Endothelial cell of umbilical vein (primary cell): ENCODE measurements at regions not wholly inside any gene's neighbourhood (a gene's known extent, or its start where the extent isn't known, plus 50 kb on each side); places are given as distances from the start of the nearest gene placed in this dataset.

ENCODE experiments used
- BruUV-seq: library from RNA; stranded (reverse); fragments of 400-500 nt; replicated peaks from 2 replicates; lab custom pipeline; 2021; lab: Mats Ljungman, UMichigan
- CTCF ChIA-PET: fragments of 300-600, 350-600 bp; sonication (Branson Sonifier 250); formaldehyde crosslinking; loops from one replicate; lab custom pipeline; 2021; ENCODE audit warnings: antibody characterized with exemption, inconsistent platforms; lab: Charles Lee
- POLR2A ChIA-PET: fragments of 300-600, 350-600 bp; sonication (Branson Sonifier 250); formaldehyde crosslinking; loops from one replicate; lab custom pipeline; 2021; ENCODE audit warnings: antibody characterized with exemption, inconsistent platforms; lab: Charles Lee
- DNase-seq: peaks from one replicate; pipeline ENCODE4 v3.0.0-alpha.2; 2011; ENCODE audit warnings: low read depth, low spot score
- FAIRE-seq: peaks from 2 replicates; lab custom pipeline; 2011; peaks lifted over from hg19 to GRCh38; lab: Jason Lieb, UNC
- H2AFZ ChIP-seq: 2 replicates; pipeline ENCODE4 v1.6.0; 2012; ENCODE audit warnings: low read depth, low read length, control low read depth, inconsistent platforms
- H3K27ac ChIP-seq: 2 replicates; pipeline ENCODE4 v1.5.1; 2011; ENCODE audit warnings: low read depth, mild to moderate bottlenecking, control low read depth, low read length, moderate library complexity; ENCODE audit not compliant: insufficient read depth
- H3K27me3 ChIP-seq, 2 experiments: 2 replicates each; pipeline versions ENCODE4 v1.6.0 to v1.6.1; 2011; ENCODE audit warnings: low read length in 2 of 2, mixed read lengths in 1 of 2; ENCODE audit not compliant: control insufficient read depth in 2 of 2, insufficient read depth in 2 of 2
- H3K36me3 ChIP-seq, 2 experiments: 2 replicates in 1 of 2; 3 replicates in 1 of 2; pipeline ENCODE4 v1.5.1; 2011; ENCODE audit warnings: low read length in 2 of 2, mild to moderate bottlenecking in 1 of 2, moderate library complexity in 1 of 2; ENCODE audit not compliant: control insufficient read depth in 2 of 2, insufficient read depth in 2 of 2; ENCODE audit errors: extremely low read depth in 1 of 2
- H3K4me1 ChIP-seq: 3 replicates; pipeline ENCODE4 v1.5.1; 2011; ENCODE audit warnings: mild to moderate bottlenecking, low read length; ENCODE audit not compliant: control insufficient read depth, insufficient read depth; ENCODE audit errors: extremely low read depth
- H3K4me2 ChIP-seq: 2 replicates; pipeline ENCODE4 v1.6.1; 2011; ENCODE audit warnings: low read length, control low read depth, mixed read lengths; ENCODE audit not compliant: insufficient read depth
- H3K4me3 ChIP-seq, 3 experiments: fragments of 200-600 bp in 1 of 3; sonication (generic), shearing (Covaris generic) in 1 of 3; replicated peaks in 1 of 3; 2 replicates each; pipeline ENCODE4 v1.5.1; 2011 to 2016; ENCODE audit warnings: control low read depth in 3 of 3, low read length in 3 of 3, mild to moderate bottlenecking in 2 of 3, inconsistent platforms in 1 of 3, low read depth in 1 of 3, moderate library complexity in 1 of 3; ENCODE audit not compliant: insufficient read depth in 1 of 3
- H3K79me2 ChIP-seq: 2 replicates; pipeline ENCODE4 v1.6.0; 2012; ENCODE audit warnings: low read length, inconsistent platforms; ENCODE audit not compliant: control insufficient read depth, insufficient read depth
- H3K9ac ChIP-seq: replicated peaks from 2 replicates; pipeline ENCODE3; 2011; ENCODE audit warnings: low read length, control low read depth; ENCODE audit not compliant: insufficient read depth; ENCODE audit errors: extremely low read depth
- H3K9me1 ChIP-seq: replicated peaks from 3 replicates; pipeline ENCODE4 v1.6.0; 2011; ENCODE audit warnings: mild to moderate bottlenecking, low read length; ENCODE audit not compliant: control insufficient read depth, insufficient read depth; ENCODE audit errors: extremely low read depth
- H3K9me3 ChIP-seq: replicated peaks from 2 replicates; pipeline ENCODE4 v1.5.1; 2012; ENCODE audit warnings: low read length, inconsistent platforms; ENCODE audit not compliant: control insufficient read depth, insufficient read depth
- H4K20me1 ChIP-seq: replicated peaks from 2 replicates; pipeline ENCODE3; 2011; ENCODE audit warnings: mild to moderate bottlenecking, low read length; ENCODE audit not compliant: control insufficient read depth, insufficient read depth; ENCODE audit errors: extremely low read depth
- EZH2 ChIP-seq: IDR thresholded peaks from 2 replicates; pipeline ENCODE4 v1.6.1; 2012; ENCODE audit warnings: borderline replicate concordance, low read depth, mild to moderate bottlenecking, moderate library complexity, low read length, inconsistent platforms; ENCODE audit not compliant: severe bottlenecking
- FOS ChIP-seq: IDR thresholded peaks from 2 replicates; pipeline ENCODE4 v1.6.1; 2011; ENCODE audit warnings: mild to moderate bottlenecking, low read length, moderate library complexity, borderline replicate concordance; ENCODE audit not compliant: insufficient read depth
- GATA2 ChIP-seq: IDR thresholded peaks from 2 replicates; pipeline ENCODE4 v1.7.0; 2011; ENCODE audit warnings: low read depth, mild to moderate bottlenecking, moderate library complexity, mixed read lengths, low read length; ENCODE audit not compliant: insufficient read length, insufficient read depth
- JUN ChIP-seq: IDR thresholded peaks from 2 replicates; pipeline ENCODE4 v1.6.1; 2011; ENCODE audit warnings: borderline replicate concordance, low read depth; ENCODE audit not compliant: insufficient read length, insufficient read depth
- MYC ChIP-seq: IDR thresholded peaks from one replicate; pipeline ENCODE4 v1.6.1; 2011; ENCODE audit warnings: mild to moderate bottlenecking, low read depth, low read length
- POLR2A ChIP-seq: IDR thresholded peaks from 2 replicates; pipeline ENCODE4 v1.6.1; 2012; ENCODE audit warnings: low read depth, mild to moderate bottlenecking, control low read depth, low read length
- POLR2AphosphoS5 ChIP-seq: IDR thresholded peaks from 2 replicates; pipeline ENCODE4 v1.6.1; 2012; ENCODE audit warnings: low read depth, mild to moderate bottlenecking, control low read depth, low read length, moderate library complexity; ENCODE audit not compliant: insufficient read depth
- dilution Hi-C: fragments of 300-500 bp; cut with MboI; formaldehyde crosslinking; loops from one replicate; pipeline ENCODE4 v1.15.0; 2019; ENCODE audit warnings: low sequenced_read_pairs; ENCODE audit not compliant: extremely low pct_ligation_motif_present
- intact Hi-C: fragments of 100-400 bp; cut with micrococcal nuclease; formaldehyde crosslinking; loops from one replicate; pipeline ENCODE4 v1.10.0; 2022
- TF ChIP-seq, protein P1 (sequence below): IDR thresholded peaks from 2 replicates; pipeline ENCODE4 v1.6.1; 2011; ENCODE audit not compliant: insufficient read depth, insufficient read length
- TF ChIP-seq, protein P2 (sequence below), 2 donors: IDR thresholded peaks; 1 replicate in 1 of 2; 2 replicates in 1 of 2; pipeline ENCODE4 v1.5.1; 2011; ENCODE audit warnings: low read length in 2 of 2, mild to moderate bottlenecking in 2 of 2, moderate library complexity in 2 of 2, control low read depth in 1 of 2, inconsistent platforms in 1 of 2, low read depth in 1 of 2; ENCODE audit not compliant: insufficient read depth in 1 of 2; ENCODE audit errors: extremely low read depth in 1 of 2

DNA sequence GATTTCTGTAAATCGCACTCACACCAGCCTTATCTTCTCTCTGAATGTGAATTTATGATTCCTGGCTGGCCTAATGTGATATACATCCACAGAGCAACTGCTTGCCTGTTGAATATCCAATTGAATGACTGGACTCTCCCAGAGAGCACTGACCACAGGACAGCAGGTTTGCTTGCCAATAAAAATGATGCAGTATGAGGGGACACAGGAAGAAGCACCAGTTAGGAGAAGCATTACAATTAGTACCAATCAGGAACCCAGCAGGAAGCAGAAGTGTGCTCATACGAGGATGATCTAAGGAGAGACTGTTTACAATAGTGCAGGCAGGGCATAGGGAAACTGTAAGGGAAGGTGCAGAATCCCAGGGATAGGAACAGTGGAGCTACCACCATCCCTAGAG, 127.2 kb upstream of the ZNF366 start:
- Histone ChIP-seq H3K4me2 (no peak overlapping the region), H3K4me1 (peaks cover 5% of the 10 kb centered on the region), H3K9me1 (no peaks in the 10 kb centered on the region), H3K27me3 (no peaks in the 10 kb centered on the region), H3K4me3 (no peak overlapping the region), H3K79me2 (no peaks in the 10 kb centered on the region), H2AFZ (peak overlapping the region; percentile 61), H3K9me3 (no peaks in the 10 kb centered on the region), H3K9ac (no peak overlapping the region), H4K20me1 (no peaks in the 10 kb centered on the region), H3K27ac (no peak overlapping the region), H3K36me3 (no peaks in the 10 kb centered on the region)
- ChIA-PET POLR2A (no interaction called here), CTCF (interaction anchor here (1.3 kb wide), 1 partner anchor 23 kb away, joined by 4 read pairs; no protein-coding TSS in a partner anchor)
- TF ChIP-seq FOS (no peak), JUN (no peak), POLR2AphosphoS5 (no peak), POLR2A (no peak), EZH2 (no peak), GATA2 (no peak), MYC (no peak)
- TF ChIP-seq, protein P1, sequence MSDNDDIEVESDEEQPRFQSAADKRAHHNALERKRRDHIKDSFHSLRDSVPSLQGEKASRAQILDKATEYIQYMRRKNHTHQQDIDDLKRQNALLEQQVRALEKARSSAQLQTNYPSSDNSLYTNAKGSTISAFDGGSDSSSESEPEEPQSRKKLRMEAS: no peak
- TF ChIP-seq, protein P2, sequence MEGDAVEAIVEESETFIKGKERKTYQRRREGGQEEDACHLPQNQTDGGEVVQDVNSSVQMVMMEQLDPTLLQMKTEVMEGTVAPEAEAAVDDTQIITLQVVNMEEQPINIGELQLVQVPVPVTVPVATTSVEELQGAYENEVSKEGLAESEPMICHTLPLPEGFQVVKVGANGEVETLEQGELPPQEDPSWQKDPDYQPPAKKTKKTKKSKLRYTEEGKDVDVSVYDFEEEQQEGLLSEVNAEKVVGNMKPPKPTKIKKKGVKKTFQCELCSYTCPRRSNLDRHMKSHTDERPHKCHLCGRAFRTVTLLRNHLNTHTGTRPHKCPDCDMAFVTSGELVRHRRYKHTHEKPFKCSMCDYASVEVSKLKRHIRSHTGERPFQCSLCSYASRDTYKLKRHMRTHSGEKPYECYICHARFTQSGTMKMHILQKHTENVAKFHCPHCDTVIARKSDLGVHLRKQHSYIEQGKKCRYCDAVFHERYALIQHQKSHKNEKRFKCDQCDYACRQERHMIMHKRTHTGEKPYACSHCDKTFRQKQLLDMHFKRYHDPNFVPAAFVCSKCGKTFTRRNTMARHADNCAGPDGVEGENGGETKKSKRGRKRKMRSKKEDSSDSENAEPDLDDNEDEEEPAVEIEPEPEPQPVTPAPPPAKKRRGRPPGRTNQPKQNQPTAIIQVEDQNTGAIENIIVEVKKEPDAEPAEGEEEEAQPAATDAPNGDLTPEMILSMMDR (IDR thresholded peaks at IDR 0.05; ENCODE audit: extremely low read depth in 1 of 2, insufficient read depth in 1 of 2, low read depth in 1 of 2, low read length in 2 of 2): no peak
- DNase-seq (peak; percentile 18), FAIRE-seq (peak; percentile 86)
- BruUV-seq: no TSS peak
- dilution Hi-C loops (no loop called here), intact Hi-C loops (no loop called here)
